ENCODE measurements at regions not wholly inside any gene's neighbourhood (a gene's known extent, or its start where the extent isn't known, plus 50 kb on each side); places are given as distances from the start of the nearest gene placed in this dataset.

DNA sequence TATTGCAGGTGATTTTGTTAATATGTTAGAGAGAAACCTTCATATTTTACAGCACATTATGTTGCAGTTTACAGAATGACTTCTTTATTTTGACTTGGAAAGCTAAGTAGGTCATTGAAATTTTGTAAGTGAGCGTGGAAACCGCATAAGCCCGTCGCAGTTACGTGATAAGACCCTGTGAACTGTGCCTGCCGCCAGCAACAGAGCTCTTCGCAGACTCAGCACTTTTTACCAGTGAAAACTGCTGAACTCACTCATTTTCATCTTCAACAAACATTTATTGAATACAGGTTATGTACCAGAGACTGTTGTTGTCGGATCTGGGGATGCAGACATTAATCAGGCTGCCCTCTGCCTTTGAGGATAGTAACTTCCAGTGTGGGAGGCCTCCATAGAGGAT, 355.7 kb downstream of the HS3ST1 start:
- TF ChIP-seq, protein P1, sequence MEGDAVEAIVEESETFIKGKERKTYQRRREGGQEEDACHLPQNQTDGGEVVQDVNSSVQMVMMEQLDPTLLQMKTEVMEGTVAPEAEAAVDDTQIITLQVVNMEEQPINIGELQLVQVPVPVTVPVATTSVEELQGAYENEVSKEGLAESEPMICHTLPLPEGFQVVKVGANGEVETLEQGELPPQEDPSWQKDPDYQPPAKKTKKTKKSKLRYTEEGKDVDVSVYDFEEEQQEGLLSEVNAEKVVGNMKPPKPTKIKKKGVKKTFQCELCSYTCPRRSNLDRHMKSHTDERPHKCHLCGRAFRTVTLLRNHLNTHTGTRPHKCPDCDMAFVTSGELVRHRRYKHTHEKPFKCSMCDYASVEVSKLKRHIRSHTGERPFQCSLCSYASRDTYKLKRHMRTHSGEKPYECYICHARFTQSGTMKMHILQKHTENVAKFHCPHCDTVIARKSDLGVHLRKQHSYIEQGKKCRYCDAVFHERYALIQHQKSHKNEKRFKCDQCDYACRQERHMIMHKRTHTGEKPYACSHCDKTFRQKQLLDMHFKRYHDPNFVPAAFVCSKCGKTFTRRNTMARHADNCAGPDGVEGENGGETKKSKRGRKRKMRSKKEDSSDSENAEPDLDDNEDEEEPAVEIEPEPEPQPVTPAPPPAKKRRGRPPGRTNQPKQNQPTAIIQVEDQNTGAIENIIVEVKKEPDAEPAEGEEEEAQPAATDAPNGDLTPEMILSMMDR (IDR thresholded peaks at IDR 0.05; ENCODE audit: insufficient read depth, low read length): no peak
- TF ChIP-seq REST (IDR thresholded peaks at IDR 0.05; ENCODE audit: insufficient replicate concordance, low read depth): no peak
- no peak for TF ChIP-seq SPI1 (IDR thresholded peaks at IDR 0.05; ENCODE audit: borderline replicate concordance, low read depth)
- TF ChIP-seq POLR2AphosphoS5 (IDR thresholded peaks at IDR 0.05; ENCODE audit: low read depth): no peak
- no peak for TF ChIP-seq GABPA (IDR thresholded peaks at IDR 0.05; ENCODE audit: low read depth)
